GM18517 (cell line): ENCODE measurements at regions not wholly inside any gene's neighbourhood (a gene's known extent, or its start where the extent isn't known, plus 50 kb on each side); places are given as distances from the start of the nearest gene placed in this dataset.

Source experiments
- ATAC-seq: cut with Tn5 transposase; IDR thresholded peaks from one replicate; pipeline ENCODE4 v1.9.1; 2021; ENCODE audit warnings: mild to moderate bottlenecking, moderate library complexity; ENCODE audit not compliant: unreplicated experiment

DNA sequence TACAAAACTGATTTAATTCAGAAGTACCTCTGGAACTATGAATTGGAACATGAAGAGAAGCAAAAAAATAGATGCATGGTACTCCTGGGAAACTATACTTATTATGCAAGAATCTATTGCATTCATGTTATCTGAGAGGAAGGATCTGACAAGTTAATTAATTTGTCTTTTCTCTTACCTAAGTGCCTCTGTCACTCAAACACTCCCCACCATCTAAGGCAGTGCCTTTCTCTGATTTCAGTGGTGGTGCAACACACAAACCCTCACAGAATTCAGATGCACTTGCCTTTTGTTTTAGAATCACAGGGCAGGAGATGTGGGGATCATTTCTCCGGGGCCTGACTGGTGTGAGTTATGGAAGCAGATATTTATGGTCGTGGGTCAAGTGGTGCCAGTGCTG is 52.5 kb upstream of the C9orf72 start:
- ATAC-seq: no peak

DNA sequence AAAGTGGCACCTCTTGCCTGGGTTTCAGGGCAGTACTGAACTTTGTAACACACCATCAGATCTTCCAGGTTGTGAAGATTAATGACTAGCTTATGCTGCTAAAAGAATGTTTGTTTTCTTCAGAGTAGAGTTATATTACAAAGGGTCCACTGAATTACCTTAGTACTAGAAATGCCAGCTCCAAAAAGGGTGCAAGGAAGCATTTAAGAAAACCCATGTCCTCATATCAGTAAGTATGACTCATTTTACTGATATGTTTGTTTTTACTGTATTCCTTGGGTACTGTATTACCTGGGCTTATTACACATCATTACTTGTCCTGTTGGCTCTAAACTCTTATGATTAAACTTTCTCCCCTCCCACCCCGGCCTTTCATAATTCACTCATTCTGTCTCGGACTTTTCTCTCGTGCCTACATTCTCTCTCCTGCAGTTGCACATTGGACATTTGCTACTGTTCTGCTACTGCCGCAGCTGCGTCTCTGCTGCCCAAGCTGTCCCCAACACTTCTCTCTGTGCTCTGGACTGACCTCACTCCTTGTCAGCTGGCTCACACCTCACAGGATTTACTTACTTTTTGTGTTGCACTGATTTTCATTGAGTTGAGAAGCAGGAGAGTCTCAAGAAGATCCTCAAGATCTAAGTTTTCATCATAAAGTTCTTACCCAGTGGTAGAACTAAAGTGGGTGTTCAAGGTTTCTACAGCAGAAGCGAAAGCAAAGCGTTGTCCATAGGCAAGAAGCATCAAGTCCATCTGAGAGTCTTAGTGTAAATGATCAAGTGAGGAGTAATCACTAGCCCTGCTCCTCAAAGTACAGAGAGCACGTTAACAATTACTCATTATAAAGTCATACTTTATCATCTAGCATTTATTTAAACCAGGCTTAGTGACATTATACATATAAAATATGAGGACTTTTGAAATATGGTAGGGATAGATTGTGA is 53.2 kb upstream of the C9orf72 start:
- no peak for ATAC-seq

DNA sequence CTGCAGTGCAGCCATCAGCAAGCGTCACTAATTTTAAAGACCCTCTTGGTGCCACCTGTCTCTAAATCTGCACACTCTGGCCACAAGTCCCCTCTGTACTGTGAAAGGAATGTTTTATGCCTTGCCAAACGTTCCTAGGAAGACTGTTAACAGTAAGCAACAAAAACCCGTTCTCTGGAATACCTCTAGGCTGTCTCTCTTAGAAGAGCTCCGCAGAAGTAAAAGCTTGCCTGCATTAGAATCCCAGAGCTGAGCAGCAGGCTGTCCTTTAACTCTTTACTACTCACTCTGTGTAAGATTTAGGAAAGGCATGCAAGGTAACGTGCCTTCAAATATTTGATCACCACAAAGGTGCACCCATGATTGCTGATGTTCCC is 53.9 kb upstream of the C9orf72 start:
- no peak for ATAC-seq

DNA sequence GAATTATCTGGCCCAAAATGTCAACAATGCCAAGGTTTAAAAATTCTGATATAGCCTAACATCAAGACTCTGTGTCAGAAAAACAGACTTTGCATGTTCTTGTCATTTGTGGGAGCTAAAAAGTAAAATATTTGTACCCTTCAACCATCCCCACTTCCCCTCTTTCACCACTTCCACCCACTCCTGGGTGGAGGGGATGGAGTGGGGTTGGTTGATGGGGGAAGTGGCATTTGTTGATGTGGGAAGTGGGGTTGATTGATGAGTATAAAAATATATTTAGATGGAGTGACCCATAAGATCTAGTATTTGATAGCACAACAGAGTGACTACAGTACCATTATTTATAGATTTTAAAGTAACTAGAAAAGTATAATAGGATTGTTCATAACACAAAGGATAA is 55.0 kb upstream of the C9orf72 start:
- no peak for ATAC-seq

DNA sequence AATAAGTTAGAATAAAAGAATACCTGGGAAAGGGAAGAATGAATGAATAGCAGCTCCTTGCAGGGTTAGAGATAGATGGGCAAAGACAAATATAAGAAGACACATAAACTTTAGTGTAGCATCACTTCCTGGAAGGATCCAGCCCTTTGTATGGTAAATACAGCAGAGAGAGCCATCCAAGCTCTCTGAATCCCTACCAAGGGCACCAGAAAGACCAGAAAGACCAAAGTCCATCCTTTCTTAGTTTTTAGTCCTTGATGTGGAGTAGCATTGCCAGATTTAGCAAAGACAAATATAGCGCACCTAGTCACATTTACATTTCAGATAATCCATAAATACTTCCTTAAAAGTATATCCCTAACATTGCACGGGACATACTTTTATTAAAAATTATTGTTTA is 56.1 kb upstream of the C9orf72 start:
- no peak for ATAC-seq

DNA sequence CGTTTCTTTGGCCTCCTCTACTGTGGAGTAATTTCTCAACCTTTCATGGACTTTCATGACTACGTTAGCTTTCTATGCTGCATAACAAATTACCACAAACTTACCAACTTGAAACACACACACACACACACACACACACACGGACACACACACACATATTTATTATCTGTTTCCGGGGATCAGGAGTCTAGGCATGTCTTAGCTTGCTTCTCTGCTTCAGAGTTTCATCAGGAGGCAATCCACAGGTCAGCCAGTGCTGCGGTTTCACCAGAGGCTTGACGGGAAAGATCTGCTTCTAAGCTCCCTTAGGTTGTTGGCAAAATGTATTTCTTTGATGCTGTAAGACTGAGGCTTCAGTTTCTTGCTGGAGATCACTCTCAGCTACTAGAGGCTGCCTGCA is 59.0 kb upstream of the C9orf72 start:
- ATAC-seq: no peak

DNA sequence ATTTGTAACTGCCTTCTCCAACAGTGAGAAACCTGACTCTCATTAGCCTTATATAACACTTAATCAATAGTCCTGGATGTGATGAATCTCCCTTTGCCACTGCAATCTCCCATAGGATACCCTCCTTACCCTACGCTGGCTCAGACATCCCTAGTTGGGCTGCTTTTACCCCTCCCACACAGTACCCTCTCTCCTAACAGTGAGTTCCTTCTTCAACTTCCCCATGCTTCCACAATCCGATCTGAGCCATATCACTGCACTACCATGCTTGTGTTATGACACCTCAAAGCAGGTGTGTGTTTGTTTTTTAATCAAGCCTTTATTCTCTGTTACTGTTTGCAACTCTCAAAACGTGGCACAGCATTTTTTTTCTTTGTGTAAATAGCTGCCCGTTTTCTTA is 60.5 kb upstream of the C9orf72 start:
- ATAC-seq: no peak

DNA sequence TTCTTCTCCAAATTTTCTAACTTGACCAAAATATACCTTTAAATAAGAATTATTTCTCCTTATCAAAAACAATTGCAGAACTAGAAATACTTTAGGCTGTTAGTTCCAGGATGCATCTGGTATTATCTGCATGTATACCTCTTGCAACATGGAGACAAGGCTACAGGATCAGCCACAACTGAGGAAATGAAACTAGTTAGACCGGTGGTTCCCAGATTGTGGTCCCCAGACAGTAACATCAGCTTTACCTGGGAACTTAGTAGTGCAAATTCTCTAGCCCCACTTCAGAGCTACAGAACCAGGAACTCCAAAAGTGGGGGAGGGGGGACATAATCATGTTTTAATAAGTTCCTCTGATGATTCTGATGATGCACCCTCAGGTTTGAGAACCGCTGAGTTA is 61.6 kb upstream of the C9orf72 start:
- no peak for ATAC-seq

DNA sequence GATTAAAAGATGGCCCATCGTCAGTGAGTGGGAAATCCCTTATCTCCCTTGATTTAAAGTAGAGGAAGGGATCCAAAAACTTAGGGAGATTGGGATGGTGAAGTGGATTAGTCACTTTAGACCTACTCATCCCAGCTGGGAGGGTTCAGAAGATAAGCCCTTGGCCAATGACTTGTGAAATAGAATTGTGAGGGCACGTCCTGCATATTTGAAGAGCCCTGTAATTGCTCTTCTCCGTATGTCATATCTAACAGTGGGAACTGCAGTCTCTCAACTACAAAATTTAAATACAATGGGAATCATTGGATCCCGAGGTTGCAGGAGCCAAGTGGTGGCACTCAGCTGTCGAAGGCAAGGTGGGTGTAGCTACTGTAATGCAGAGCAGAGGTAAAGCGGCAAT is 65.4 kb upstream of the C9orf72 start:
- no peak for ATAC-seq

DNA sequence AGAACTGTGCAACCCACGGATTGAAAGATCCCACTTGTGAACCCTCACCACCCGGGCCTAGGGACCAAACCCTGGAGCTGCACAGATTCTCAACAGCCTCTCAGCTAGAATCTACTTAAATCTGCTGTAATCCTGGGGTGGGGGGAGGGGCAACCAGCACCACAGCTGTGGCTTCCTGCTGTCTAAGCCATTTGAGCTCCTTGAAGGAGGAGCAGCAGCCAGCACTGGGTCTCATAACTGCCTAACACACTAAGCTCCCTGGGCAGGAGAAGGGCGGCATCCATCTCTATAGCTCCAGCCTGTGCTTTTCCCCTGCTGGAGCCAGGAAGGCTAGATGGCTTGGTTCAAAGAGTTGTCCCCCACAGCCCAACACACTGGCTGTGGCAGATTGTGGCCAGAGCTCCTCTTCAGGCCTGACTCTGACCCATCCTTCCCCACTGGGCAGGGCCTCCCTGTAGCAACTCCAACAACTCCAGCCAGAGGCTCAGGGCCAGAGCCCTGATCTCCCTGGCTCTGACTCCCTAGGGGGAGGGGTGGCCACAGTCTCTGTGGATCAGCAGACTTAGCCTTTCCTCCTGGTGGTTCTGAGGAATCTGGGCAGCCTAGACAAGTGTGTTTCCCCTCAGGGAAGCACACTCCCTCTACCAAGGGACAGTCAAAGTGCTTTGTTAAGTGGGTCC is 72.0 kb upstream of the C9orf72 start:
- ATAC-seq: no peak

DNA sequence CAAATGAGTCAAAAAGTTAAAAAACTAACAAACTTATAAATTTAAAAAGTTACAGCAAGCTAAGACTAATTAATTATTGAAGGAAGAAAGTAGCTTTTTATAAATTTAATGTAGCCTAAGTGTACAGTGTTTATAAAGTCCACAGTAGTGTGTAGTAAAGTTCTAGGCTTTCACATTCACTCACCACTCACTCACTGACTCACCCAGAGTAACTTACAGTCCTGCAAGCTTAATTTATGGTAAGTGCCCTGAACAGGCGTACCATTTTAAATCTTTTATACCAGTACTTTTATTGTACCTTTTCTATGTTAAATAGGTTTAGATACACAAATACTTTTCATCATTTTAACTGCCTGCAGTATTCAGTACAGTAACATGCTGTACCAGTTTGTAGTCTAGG is 80.0 kb upstream of the C9orf72 start:
- no peak for ATAC-seq

DNA sequence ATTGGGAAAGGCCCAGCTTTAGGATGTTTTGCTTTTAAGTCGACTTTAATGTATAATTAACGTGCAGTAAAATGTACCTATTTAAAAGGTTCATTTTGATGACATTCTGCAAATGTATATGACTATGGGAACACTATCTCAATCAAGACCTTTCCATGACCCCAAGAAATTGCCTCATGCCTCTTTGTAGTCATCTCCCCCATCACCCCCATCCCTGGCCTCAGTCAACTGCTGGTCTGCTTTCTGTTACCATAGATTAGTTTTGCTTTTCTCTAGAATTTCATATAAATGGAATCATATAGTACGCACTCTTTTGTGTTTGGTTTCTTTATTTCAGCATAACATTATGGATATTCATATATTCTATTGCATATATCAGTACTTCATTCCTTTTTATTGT is 80.7 kb upstream of the C9orf72 start:
- ATAC-seq: no peak

DNA sequence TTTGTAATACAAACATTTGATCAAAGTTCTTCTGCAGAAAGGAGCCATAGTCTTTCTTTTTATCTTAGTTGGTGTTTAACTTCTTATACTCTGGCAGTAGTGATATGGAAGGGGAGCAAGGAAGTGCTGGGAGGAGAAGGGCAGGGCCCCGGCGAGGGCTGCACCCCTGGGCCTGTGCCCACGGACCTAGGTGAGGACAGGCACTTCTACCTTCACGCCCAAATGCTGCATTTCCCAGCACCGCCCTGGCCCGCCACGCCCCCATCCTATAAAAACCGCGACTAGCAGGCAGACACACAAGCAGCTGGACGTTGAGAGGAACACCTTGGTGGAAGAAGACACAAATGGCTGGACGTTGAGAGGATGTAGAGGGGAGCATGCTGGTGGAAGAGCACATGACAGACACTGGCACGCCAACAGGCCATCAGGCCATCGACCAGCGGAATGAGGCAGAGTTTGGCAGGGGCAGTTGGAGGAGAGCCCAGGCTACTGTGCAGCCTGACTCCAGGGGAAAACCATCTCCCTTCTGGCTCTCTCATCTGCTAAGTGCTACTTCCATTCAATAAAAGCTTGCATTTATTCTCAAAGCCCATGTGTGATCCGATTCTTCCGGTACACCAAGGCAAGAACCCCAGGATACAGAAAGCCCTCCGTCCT is 81.5 kb upstream of the C9orf72 start:
- ATAC-seq: no peak

DNA sequence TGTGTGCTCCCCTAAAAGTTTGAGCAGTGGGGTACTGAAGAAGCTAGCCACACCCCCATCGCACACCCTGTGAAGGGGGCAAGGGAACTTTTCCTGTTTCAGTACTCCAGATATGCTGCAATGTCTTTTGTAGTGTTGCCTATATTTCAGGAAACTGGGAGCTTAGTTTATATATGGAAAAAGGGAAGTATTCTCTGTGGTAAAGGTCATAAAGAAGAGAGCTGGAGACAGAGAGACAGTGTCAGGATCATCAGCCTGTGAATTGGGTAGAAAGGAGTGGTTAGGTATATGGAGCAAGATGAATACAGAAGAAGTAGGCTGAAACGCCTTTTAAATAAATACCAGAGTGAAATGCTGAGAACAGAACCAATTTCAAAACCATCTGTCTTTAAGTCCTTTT is 82.2 kb upstream of the C9orf72 start:
- no peak for ATAC-seq

DNA sequence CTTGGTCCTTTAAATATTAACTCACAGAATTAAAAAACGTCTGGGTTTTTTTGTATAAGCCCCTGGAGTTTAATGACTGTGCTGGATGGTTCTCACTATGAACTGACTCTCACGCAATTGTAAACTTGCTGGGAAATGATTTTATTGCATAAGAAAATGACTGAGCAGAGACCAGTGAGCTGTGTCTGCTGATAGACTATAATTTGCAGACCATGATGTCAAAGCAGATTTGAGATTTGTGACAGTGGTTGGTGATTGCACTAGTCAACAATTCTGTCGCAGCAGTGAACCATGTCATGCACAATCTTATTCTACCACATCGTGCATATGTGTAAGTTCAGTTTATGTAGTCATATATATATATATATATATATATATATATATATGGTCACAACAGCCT is 85.7 kb upstream of the C9orf72 start:
- ATAC-seq: no peak

DNA sequence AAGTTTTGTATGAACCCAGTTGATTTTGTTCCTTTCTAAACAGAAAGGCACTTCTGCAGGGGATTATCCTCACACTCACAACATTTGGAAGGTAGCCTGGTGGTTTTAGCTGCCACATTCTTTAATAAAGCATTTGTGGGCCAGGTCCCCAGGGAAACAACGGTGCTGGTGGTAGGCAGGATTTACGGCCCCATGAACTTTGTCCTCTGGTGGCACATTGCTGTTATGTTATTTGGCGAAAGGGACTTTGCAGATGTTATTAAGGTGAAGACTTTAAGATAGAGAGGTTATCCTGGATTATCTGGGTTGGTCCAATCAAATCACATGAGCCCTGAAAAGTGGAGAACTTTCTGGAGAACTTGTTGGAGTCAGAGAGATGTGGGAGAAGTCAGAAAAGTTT is 86.3 kb upstream of the C9orf72 start:
- ATAC-seq: no peak

DNA sequence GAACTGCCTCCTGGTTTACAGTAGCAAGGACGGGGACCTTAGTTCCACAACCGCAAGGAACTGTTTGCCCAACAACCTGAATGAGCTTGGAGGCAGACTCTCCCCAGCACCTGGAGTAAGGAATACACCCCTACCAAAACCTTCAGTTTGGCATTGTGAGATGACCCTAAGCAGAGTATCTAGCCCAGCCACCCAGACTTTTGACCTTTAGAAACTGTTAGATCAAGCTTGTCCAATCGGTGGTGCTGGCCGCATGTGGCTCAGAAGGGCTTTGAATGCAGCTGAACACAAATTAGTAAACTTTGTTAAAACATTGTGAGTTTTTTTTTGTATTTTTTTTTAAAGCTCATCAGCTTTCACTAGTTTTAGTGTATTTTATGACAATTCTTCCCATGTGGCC is 86.9 kb upstream of the C9orf72 start:
- ATAC-seq: no peak

DNA sequence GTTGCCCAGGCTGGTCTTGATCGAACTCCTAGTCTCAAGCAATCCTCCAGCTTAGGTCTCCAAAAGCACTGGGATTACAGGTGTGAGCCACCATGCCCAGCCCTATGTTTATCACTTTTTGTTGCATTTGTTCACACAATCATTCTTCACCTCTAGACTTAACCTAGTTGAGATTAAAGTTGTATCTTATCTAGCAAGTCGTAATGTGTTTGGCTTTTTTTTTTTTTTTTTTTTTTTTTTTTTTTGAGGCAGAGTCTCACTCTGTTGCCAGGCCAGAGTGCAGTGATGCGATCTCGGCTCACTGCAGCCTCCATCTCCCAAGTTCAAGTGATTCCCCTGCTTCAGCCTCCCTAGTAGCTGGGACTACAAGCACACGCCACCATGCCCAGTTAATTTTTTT is 90.2 kb upstream of the C9orf72 start:
- no peak for ATAC-seq

DNA sequence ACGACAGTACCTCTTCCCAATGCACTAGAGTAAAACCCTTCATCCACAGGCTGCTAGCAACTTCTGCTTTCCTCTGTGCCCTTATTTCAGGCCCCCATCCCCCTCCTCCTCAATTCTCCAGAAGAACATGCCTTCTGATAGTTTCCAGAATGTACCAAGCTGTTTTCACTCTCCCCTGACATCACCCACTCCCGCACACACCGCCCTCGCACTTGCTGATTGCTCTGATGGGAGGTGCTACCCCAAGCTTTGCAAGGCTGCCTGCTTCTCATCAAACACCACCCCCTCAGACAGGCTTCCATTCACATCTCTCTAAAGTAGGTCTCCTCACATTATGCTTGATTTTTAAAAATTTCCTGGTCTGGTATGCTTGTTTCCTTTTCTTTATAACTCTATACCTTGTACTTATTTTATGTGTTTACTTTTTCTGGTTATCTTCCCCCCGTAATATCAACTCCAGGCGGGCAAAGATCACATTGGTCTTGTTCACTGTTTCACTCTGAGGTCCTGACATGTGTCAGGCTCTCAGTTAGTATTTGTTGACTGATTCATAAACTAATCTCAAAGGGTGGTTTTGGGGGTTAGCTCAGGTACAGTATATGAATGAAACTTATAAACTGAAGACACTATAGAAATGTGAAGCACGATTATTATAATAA is 91.0 kb upstream of the C9orf72 start:
- ATAC-seq: no peak

DNA sequence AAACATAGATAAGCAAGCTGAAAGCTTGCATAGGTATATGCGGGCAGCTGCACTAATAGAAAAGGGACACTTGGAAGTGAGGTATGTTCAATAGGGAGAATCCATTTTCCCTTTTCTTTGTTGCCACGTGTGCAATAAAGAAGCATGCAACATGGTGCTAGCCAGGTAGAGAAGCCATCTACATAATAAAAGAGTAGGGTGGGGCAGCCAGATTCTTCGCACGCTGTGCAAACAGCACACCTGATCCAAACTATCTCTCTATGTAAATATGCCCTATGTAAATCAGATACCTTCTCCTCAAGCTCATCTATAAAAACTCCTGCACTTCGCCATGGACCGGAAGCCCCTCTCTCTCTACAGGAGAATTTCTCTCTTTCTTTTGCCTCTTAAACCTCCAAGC is 91.9 kb upstream of the C9orf72 start:
- no peak for ATAC-seq

DNA sequence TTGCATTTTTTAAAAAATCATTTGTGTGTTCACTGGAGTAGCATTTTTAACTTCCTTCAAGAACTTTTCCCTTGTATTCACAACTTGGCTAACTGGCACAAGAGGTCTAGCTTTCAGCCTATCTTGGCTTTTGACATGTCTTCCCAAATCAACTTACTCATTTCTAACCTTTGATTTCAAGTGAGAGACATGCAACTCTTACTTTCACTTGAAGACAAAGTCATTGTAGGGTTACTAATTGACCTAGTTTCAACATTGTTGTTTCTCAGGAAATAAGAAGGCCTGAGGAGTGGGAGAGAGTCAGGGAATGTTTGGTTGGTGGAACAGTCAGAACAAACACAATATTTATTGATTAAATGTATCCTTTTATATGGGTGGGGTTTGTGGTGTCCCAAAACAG is 95.0 kb upstream of the C9orf72 start:
- ATAC-seq: no peak
